NAMALWA (cell line): ENCODE measurements at regions not wholly inside any gene's neighbourhood (a gene's known extent, or its start where the extent isn't known, plus 50 kb on each side); places are given as distances from the start of the nearest gene placed in this dataset.

ENCODE experiments used
- DNase-seq: peaks from one replicate; pipeline ENCODE4 v3.0.0-alpha.2; 2015; ENCODE audit warnings: low spot score

DNA sequence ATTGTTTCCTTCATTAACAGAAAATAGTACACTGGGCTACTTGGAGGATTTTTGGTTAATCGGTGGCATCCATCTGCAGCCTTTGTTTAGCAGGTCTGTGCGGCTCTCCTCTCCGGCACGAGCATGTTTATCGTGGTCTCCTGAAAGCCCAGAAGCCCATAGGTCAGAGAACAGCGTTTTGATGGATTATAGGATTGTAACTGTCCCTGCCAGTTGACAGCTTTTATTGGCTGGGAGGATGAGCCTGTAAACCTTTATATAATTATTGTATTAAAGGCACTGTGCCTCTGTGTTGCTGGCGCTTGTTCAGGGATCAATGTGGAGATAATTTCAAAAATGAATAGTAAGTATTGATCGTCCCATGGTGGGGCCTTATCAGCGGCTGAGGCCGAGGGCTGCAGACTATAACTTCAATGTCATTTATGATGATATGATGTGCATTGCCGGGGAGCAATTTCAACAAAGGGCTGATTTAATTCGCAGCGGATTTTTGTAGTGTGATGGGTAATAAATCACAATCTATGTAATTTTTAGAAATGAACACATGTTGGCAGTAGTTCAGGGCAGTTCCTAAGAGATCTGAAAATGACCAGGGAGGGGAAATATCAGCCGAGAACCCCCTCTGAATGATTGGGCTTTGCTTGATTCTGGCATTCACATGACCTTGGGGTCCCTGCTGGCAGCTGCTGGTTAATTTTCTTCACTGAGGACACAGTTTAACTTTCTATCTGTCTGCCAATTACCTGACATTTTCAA is 736.1 kb downstream of the GALR1 start:
- no peak for DNase-seq

DNA sequence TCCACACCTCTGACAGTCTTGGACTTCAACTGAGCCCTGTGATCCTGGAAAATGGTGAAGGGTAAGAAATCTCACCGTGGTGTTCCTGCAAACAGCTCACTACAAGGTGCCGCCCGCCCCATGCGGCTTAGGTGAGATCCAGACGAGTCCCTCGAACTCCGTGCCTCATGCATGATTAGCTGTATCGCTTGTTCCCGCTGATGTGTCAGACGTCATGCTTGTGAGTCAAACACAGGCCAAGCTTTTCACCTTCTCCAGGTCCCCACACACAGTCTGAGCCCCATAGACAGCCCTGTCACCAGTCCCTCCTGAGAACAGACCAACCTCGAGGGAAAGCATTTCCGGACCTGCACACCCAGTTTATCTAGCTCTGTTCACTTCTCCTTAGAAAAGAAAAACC is 740.5 kb downstream of the GALR1 start:
- DNase-seq = no peak

DNA sequence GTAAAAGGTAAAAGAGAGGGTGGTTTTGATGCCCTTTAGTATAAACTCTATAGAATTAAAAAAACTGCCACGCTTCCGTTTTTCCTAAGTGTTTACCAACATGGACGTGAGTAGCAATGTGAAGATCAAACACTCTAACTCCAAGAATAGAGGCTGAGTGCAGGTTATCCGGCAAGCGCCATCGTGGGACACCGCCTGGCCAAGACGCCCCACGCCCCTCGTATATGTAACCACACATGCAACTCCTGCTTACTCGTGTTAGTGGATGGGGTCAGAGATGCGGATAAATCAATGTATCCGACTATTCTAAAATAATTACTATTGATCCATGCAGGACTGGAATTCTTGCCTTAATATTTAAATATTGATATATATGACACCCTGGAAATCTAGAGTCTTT is 741.3 kb downstream of the GALR1 start:
- DNase-seq = no peak

DNA sequence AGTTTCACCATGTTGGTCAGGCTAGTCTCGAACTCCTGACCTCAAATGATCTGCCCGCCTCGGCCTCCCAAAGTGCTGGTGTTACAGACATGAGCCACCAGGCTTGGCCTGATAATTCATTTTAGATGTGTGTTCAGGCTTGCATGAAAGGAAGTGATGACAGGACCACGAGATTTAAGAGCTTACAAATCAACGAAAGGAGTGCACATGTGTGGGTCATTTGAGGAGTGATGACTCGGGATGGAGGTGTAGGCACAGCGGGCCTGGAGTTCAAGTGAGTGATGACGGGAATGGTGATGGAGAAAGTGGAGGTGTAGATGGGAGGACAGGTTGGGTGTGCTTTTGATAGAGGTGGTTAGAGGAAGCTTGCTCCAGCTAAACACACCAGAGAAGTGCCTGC is 742.4 kb downstream of the GALR1 start:
- no peak for DNase-seq

DNA sequence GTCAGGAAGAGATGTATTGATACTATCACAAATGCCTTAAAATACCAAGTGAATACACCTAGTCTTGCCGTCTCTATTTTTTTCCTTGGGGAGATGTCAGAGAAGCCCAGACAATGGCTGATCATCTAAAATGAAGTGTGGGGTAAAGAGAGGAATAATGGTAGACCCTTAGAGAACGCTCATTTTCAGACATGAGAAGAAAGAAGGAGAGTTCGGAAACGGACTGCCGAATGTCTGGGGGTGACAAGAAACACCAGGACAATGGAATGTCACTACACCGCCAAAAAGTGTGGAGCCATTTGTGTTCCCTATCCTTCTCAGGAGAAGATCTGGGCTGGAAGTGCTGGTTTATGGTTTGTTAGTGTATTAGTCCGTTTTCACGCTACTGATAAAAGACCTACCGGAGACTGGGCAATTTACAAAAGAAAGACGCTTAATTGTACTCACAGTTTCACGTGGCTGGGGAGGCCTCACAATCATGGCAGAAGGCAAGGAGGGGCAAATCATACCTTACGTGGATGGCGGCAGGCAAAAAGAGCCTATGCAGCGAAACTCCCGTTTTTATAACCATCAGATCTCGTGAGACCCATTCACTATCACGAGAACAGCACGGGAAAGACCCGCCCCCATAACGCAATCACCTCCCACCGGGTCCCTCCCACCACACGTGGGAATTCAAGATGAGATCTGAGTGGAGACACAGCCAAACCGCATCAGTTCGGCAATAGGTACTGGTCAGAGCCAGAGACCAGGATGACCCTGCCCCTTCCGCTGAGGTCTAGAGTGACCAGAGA is 743.7 kb downstream of the GALR1 start:
- DNase-seq = no peak

DNA sequence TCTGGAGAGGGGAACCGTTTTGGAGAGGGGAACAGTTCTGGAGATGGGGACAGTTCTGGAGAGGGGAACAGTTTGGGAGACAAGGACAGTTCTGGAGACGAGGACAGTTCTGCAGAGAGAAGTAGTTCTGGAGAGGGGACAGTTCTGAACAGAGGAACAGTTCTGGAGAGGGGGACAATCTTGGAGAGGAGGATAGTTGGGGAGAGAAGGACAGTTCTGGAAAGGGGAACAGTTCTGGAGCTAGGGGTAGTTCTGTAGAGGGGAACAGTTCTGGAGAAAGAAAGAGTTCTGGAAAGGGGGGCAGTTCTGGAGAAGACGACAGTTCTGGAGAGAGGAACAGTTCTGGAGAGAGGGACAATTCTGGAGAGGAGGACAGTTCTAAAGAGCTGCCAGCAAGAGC is 745.9 kb downstream of the GALR1 start:
- no peak for DNase-seq

DNA sequence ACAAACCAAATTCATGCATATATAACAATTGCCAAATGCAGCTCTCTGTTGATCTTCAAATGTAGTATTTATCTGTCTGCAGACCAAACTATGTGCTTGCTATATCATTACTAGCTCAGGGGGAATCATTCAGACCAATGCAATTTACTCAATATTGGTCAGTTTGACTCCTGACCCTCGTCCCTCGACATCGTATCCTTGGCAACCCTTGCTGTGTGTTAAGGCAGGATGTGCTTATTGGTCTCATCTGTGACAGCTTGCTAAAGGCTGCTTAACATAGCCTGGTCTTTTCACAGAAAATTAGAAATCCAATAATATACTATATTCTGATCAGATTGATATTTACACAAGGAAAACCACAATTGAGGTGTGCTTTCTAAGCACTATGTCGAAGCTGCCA is 747.1 kb downstream of the GALR1 start:
- DNase-seq = no peak

DNA sequence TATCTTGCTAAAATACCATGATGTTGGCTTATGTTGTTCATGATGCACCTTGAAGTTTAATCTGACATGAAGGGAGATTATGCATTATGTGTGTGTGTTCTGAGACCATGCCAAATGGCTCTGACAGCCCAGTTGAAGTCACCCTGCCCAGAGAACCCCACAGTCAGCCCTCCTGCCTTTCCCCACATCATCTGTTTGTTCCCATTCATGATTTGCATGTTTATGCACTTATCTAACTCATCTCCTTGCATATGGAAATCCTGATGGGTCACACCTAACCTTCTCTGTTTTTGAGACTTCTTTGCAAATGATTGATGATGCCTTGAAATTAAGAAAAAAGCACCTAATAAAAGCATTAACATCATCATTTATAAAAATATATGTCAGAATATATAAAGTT is 752.2 kb downstream of the GALR1 start:
- DNase-seq = no peak

DNA sequence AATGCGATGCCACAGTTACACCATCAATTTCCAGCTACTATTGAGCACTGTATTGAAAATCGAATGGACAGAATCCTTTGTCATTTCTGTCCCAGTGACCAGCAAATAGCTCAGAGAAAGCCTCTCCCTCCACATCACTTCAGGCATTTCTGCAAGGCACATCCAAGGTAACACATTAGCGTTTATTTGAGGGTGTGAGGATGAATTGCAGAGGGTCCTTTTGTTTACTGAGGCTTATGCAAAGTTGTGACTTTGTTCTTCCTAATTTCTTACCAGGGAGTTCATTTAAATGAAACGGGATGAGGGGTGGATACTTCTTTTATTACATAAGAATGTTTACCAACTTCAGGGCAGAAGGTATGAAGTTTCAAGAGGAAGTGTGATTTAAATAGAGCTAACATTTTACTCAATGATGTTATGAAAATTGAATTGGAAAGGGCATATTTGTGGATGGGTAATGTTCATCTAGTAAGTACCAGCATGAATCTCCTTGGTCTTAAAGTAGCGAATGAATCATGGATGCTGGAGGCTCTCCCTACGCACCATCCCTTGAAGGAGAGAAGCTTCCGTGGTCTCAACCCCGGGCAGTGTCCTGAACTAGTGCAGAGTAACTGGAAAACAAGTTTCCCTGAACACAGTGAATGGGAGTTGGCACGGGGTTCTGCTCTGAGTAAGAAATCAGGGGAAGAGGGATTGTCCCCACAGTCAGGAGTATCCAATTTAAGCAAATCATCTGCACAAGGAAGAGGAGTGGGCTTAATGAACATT is 756.5 kb downstream of the GALR1 start:
- DNase-seq = no peak

DNA sequence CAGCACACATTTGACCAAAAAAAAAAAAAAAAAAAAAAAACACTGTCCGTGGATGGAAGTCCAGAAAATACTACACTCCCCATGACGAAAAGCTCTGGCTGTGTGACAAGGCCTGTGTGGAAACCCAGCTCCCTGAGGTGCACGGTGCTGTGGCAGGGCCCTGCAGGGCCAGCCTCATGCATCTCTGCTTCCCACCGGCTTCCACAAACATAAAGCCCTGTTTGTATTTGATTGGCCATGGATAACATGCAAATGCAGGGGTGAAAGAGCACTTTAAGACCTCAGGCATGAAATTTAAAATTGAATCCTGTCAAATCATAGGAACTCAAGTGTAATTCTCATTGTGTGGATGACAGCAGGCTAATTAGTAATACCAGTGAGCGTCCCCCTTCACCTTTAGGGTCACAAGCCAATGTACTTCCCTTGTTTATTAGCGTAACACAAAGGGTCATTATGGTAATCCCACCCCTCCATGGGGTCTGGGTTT is 757.2 kb downstream of the GALR1 start:
- DNase-seq = no peak

DNA sequence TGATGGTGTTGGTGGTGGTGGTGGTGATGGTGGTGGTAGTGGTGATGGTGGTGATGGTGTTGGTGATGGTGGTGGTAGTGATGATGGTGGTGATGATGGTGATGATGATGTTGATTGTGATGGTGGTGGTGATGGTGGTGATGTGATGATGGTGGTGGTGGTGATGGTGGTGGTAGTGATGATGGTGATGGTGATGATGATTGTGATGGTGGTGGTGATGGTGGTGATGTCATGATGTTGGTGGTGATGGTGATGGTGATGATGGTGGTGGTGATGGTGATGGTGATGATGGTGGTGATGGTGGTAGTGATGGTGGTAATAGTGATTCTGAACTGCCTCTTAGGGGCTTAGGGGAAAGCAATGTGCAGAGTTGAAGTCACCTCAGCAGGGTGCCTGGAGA is 760.7 kb downstream of the GALR1 start:
- DNase-seq = no peak

DNA sequence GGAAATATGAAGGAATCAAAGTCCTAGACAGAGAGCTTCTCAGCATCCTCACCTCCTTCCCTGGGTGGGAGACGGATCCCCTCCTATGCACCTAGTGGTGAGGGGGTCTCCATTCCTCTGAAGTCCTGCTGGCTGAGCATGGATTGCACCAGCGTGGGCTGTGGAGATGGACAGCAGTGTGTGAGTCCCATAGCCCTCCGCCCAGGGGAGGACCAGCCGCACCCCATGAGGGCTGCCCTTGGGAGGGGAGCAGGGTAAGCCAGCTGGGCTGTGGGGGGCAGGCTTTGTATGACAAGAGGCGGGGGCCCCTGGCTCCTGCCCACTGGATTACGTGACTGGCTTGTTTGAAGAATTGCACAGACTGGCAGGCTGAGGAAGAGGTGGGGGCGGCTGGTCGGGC is 768.2 kb downstream of the GALR1 start:
- no peak for DNase-seq

DNA sequence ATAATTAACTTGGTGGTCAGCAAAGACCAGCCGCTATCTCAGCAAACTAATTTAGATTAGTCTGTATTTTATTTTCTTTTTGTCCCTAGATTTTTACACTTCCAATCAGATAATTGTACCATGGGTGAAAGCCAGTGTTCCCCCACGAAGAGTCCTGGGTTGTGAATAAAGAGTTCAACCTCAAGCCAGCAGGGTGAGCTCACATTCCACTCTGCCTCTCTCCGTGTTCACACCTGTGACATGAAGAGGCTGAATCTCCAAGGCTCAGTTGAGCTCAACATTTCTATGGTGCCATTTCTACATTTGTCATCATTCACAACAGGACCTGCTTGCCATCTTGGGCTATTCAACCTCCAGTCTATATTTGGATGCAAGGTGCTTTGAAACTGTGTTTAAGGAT is 771.5 kb downstream of the GALR1 start:
- DNase-seq = no peak

DNA sequence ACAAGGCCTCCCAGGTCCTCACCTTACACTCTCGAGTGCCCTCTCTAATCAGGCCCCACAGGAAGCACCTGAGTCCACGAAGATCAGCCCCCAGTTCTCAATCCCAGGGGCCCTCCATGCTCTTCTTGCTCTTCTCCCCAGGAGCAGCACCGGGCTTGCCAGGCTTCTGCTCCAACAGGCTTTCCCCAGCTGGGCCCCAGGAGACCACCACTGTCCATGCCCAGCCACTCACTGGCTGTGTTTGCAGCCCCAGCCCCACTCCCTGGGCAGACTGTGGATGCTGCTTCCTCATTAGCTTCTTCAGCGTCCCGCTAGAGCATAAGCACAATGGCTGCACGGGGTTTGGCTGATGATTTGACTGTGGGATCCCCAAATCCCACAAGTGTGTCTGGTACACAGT is 781.9 kb downstream of the GALR1 start:
- DNase-seq = no peak

DNA sequence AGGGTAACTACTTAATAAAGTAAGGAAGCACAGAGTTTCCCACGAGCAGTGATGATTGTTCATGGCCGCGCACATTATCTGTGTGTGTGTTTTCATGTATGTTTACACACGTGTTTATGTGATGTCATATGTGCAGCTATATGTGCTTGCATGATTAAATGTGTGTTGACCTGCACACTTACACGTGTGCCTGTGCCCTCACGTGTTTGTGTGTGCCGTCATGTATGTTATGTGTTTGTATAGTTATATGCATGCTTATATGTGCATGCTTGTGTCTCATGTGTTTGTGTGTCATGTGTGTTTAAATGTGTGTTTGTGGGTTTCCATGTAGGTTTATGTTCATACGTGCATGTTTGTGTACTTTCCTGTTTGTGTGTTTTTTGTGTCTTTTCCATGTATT is 782.3 kb downstream of the GALR1 start:
- no peak for DNase-seq

DNA sequence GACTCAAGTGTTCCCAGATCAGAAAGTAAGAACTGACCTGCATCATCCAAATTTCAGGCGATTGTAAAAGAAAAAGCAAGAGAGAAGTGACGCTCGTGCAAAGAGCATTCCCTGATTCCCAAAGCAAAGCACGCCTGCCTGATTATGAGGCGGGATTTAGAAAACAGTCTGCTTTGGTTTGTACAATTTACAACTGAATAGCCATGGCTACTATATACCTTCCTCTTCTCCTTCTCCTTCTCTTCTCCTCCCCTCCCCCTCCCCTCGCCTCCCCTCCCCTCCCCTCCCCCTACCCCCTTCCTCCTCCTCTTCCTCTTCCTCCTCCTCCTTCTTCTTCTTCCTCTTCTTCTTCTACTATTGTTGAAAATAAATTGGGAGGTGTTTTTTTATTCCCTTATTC is 782.9 kb downstream of the GALR1 start:
- no peak for DNase-seq

DNA sequence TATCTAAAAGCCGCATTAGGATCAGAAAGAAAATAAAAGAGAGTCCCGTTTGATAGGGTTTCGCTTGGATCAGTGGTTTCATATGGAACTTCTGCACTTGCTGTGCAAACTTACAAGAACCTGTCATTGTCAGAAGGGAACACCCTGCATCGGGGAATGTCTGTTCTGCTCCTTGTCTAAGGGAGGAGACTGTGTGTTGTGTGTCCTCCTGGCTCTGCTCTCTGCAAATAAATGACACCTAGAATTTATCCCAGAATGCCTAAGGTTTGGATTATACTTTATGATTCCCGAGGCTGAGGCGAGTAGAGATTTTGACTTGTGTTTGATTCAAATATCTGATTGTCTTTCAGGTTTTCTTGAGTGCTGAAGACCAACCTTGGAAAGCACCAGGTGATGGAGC is 785.1 kb downstream of the GALR1 start:
- DNase-seq = no peak

DNA sequence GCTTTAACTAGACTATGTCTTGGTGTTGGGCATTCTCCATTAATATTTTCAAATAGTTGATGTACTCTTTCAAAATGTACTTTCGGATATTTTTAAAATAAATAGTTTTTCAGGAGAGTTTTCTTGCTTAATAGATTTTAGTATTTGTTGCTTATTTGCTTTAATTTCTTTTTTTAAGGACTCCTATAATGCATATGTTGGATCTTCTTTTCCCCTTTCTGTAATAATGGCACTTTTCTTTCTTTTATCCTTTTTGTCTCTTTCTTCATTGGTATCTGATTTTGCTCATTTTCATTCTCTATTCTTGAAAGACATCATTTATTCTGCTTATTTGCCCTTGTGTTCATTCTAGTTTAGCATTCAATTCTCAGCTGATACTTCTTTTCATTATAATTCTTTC is 791.6 kb downstream of the GALR1 start:
- no peak for DNase-seq

DNA sequence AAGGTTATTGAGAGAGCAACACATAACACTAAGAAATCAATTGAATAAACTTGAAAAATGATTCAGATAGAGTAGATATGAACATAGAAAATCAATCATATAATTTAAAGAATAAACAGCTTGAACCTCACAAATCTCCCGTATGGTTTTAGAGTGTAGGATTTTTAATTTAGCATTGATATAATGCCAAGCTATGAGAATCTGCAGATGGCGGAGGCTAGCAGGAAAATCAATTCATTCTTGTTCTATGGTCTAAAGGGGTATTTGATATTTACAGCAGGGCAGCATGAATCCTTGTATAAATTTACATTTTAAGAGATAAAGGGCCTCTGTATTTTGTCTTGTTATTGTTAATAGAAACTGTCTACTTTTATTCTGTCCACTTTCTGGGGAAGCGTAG is 797.0 kb downstream of the GALR1 start:
- DNase-seq = no peak

DNA sequence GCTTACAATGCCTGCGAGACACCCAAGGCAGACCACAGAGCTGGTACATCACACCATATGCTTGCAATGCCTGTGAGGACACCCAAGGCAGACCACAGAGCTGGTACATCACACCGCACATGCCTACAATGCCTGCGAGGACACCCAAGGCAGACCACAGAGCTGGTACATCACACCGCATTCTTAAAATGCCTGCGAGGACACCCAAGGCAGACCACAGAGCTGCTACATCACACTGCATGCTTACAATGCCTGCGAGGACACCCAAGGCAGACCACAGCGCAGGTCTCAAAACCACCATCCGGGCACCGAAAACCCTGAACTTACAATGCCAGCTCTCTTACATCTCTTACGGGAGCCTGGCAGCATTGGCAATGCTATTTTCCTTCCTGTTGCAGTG is 799.6 kb downstream of the GALR1 start:
- DNase-seq = no peak

DNA sequence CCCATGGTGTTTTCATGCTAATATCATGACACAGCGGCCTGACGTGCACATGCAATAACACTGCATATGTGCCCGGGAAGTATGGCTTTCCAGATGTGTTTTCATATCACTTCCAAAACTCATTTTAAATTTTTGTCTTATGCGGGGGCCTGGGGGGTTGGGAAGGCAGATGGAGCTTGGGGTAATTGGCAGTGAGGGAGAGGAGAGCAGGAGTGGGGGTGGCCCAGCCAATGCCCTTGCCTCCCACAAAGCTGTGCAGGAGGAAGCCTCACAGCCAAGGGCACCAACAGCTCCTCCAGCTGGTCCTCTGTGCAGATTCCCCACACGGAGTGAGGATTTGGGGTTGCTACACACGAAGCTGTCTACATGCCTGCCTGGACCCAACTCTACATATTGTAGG is 805.2 kb downstream of the GALR1 start:
- DNase-seq = no peak

DNA sequence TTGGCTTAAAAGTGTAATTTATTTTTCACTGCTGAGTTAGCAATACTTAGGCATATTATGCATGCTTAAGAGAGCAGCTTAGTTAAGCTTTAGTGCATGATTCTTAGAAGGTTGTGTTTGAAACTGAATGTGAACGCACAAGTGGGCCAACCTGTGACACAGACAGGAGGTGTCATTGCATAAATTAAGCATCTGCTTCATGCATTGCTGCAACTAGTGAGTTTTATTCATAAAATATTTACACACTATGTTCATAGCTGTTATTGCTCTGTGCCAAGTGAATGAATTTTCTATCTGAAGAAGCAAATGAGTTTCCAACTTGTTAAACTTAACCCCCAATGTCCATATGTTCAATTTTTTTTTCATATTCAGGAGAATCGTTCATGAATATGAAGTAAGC is 806.4 kb downstream of the GALR1 start:
- DNase-seq = no peak
